ENCODE measurements at regions not wholly inside any gene's neighbourhood (a gene's known extent, or its start where the extent isn't known, plus 50 kb on each side); places are given as distances from the start of the nearest gene placed in this dataset.

DNA sequence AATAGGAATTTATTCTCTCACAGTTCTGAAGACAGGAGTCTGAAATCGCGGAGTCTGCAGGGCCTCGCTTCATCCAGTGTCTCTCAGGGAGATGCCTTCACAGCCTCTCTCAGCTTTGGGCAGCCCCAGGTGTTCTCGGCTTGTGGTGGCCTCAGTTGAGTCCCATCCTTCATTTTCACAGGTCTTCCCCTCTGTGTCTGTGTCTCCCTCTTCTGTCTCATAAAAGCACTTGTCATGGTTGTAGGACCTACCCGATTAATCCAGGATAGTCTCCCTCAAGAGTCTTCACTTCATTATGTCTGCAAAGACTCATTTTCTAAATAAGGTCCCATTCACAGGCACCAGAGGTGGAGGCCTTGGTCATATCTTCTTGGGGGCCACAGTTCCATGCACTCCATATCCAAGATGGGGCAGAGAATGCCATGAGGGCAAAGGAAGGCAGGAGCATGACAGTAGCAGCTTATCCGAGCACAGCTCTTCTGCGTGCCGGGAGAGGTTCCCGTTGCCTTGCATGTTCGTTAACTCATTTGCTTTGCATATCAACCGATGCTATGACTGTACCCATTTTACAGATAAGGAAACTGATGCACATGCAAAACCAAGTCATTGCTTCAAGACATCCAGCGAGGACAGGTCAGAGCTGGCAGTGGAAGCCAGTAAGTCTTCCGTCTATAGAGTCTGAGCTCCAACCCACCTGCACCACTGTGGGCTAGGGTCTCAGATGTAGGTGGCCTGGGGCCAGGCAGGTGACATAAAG lies 363.8 kb upstream of the SULF2 start:
- H3K4me1 ChIP-seq: no peaks in the 10 kb centered on the region
- no peaks in the 10 kb centered on the region for H3K9me3 ChIP-seq (replicated peaks)
- no peak overlapping the region for H3K27ac ChIP-seq (replicated peaks)
- no peaks in the 10 kb centered on the region for H3K36me3 ChIP-seq
- H3K27me3 ChIP-seq (ENCODE audit: low read depth): peaks cover 47% of the 10 kb centered on the region
- TF ChIP-seq, protein P1, sequence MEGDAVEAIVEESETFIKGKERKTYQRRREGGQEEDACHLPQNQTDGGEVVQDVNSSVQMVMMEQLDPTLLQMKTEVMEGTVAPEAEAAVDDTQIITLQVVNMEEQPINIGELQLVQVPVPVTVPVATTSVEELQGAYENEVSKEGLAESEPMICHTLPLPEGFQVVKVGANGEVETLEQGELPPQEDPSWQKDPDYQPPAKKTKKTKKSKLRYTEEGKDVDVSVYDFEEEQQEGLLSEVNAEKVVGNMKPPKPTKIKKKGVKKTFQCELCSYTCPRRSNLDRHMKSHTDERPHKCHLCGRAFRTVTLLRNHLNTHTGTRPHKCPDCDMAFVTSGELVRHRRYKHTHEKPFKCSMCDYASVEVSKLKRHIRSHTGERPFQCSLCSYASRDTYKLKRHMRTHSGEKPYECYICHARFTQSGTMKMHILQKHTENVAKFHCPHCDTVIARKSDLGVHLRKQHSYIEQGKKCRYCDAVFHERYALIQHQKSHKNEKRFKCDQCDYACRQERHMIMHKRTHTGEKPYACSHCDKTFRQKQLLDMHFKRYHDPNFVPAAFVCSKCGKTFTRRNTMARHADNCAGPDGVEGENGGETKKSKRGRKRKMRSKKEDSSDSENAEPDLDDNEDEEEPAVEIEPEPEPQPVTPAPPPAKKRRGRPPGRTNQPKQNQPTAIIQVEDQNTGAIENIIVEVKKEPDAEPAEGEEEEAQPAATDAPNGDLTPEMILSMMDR (IDR thresholded peaks at IDR 0.05; ENCODE audit: borderline replicate concordance): no peak
- intact Hi-C loops (cut with micrococcal nuclease): no loop called here
- DNase-seq: no peak
- no peak overlapping the region for H3K4me3 ChIP-seq

DNA sequence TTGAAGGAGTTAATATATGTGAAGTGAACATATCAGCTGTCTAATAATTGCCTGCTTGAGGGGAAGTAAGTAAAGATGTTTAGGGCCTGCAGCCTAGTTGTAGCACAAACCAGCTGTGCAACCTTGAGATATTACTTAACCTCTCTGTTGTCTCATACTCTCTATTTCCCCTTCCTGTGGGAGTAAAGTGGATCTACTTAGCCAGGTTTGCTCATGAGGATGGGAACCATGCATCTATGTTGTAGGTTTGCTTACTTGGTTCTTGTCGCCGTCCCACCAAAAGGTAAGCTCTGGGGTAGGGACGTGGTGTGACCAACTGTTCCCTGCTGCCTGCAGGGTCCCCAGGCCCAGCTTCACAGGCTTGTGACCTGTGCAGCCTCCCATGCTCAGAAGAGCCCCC lies 362.7 kb upstream of the SULF2 start:
- no peak for DNase-seq
- intact Hi-C loops (cut with micrococcal nuclease): no loop called here
- Histone ChIP-seq H3K9me3 (replicated peaks) (no peaks in the 10 kb centered on the region), H3K4me1 (no peaks in the 10 kb centered on the region), H3K27ac (replicated peaks) (no peak overlapping the region), H3K4me3 (no peak overlapping the region), H3K27me3 (ENCODE audit: low read depth) (peaks cover 42% of the 10 kb centered on the region), H3K36me3 (no peaks in the 10 kb centered on the region)
- TF ChIP-seq, protein P1 (IDR thresholded peaks at IDR 0.05; ENCODE audit: borderline replicate concordance): no peak

DNA sequence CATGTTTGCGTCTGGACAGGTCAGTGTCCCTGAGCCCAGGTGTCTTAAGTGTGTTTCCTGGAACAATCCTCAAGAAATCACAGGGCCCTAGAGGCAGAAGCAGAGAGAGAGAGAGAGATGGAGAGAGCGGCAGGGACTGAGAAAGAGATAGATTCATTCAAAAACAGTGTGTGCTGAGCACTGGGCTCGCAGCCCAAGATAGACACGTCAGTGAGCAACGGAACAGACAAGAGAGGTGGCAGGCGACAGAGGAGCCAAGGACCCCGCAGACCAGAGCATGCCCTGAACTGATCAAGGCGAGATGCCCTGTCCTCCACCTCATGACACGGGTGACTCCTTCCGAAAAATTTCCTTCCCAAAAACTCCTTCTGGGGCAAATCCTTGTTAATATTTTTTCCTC lies 362.0 kb upstream of the SULF2 start:
- Histone ChIP-seq H3K36me3 (no peaks in the 10 kb centered on the region), H3K4me3 (no peak overlapping the region), H3K4me1 (no peaks in the 10 kb centered on the region), H3K9me3 (replicated peaks) (peaks cover 2% of the 10 kb centered on the region), H3K27ac (replicated peaks) (no peak overlapping the region), H3K27me3 (ENCODE audit: low read depth) (peaks cover 38% of the 10 kb centered on the region)
- TF ChIP-seq, protein P1 (IDR thresholded peaks at IDR 0.05; ENCODE audit: borderline replicate concordance): no peak
- no peak for DNase-seq
- intact Hi-C loops (cut with micrococcal nuclease): no loop called here

DNA sequence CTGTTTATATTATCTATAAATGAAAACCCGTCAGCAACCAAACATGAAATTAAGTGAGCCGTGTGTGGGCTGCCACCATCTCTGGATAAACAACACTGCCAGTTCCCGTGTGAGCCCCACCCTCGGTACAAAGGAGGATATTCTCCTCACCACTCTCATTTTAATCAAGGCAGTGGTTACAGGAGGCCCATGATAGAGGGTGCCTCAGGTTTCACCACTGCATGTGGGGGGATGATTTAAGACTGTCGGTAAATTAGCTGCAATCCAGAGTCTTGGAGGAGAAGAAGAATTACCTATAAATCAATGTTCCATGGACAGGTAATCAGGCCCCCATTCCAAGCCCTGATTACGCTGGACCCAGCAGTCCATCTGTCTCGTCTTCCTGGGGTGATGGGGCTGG lies 361.6 kb upstream of the SULF2 start:
- no peak overlapping the region for H3K27ac ChIP-seq (replicated peaks)
- intact Hi-C loops (cut with micrococcal nuclease): no loop called here

DNA sequence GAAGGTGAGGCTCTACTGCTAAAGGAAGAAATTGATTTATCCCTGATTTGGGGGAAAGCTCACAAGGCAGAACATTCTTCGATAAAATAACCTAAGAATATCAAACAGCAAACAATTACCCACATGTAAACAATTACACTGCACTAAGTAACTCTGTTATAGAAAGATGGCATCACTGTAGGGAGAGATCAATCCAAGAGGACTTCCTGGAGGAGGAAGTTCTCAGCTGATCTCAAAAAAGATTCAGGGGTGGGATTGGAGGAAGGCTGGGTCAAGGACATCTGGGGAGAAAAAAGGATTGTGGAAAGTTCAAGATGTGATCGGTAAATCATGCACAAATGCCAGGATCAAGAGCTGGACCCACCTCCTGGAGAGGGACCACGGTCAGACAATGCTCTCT lies 361.0 kb upstream of the SULF2 start:
- no peak for DNase-seq
- TF ChIP-seq, protein P1 (IDR thresholded peaks at IDR 0.05; ENCODE audit: borderline replicate concordance): no peak
- H3K36me3 ChIP-seq: no peaks in the 10 kb centered on the region
- peaks cover 12% of the 10 kb centered on the region for H3K9me3 ChIP-seq (replicated peaks)
- no peak overlapping the region for H3K4me3 ChIP-seq
- H3K27ac ChIP-seq (replicated peaks): no peak overlapping the region
- H3K4me1 ChIP-seq: no peaks in the 10 kb centered on the region
- intact Hi-C loops (cut with micrococcal nuclease): no loop called here
- H3K27me3 ChIP-seq (ENCODE audit: low read depth): peaks cover 44% of the 10 kb centered on the region

More for the DNA sequence above, 361.6 kb upstream of the SULF2 start:
- TF ChIP-seq, protein P1 (IDR thresholded peaks at IDR 0.05; ENCODE audit: borderline replicate concordance): no peak
- Histone ChIP-seq H3K4me1 (no peaks in the 10 kb centered on the region), H3K27me3 (ENCODE audit: low read depth) (peaks cover 39% of the 10 kb centered on the region), H3K4me3 (no peak overlapping the region), H3K9me3 (replicated peaks) (peaks cover 6% of the 10 kb centered on the region), H3K36me3 (no peaks in the 10 kb centered on the region)
- no peak for DNase-seq
